ENCODE measurements at regions not wholly inside any gene's neighbourhood (a gene's known extent, or its start where the extent isn't known, plus 50 kb on each side); places are given as distances from the start of the nearest gene placed in this dataset.

GRCh38 chr5:2432076-2432920 lies 319.2 kb downstream of the IRX2 start:
- no peak for DNase-seq

- DNase-seq: no peak
Measured at GRCh38 chr5:2430606-2431005, 320.9 kb downstream of the IRX2 start.

- no peak for DNase-seq
Measured at GRCh38 chr5:2427983-2428382, 323.5 kb downstream of the IRX2 start.

GRCh38 chr5:2423634-2424033 lies 327.8 kb downstream of the IRX2 start:
- DNase-seq: no peak

GRCh38 chr5:2417301-2417700 lies 334.2 kb downstream of the IRX2 start:
- DNase-seq: no peak

- no peak for DNase-seq
Measured at GRCh38 chr5:2415678-2416077, 335.8 kb downstream of the IRX2 start.

GRCh38 chr5:2410451-2410850 lies 341.0 kb downstream of the IRX2 start:
- DNase-seq: no peak

GRCh38 chr5:2403296-2403695 lies 348.2 kb downstream of the IRX2 start:
- DNase-seq: no peak

- no peak for DNase-seq
Measured at GRCh38 chr5:2399804-2400203, 351.7 kb downstream of the IRX2 start.

- DNase-seq: no peak
Measured at GRCh38 chr5:2399096-2399495, 352.4 kb downstream of the IRX2 start.

GRCh38 chr5:2393556-2393955 lies 357.9 kb downstream of the IRX2 start:
- no peak for DNase-seq

GRCh38 chr5:2391566-2391965 lies 359.9 kb downstream of the IRX2 start:
- DNase-seq: no peak

GRCh38 chr5:2391021-2391420 lies 360.5 kb downstream of the IRX2 start:
- no peak for DNase-seq

- DNase-seq: no peak
Measured at GRCh38 chr5:2388571-2388970, 362.9 kb downstream of the IRX2 start.

- DNase-seq: no peak
Measured at GRCh38 chr5:2387634-2388325, 363.7 kb downstream of the IRX2 start.

GRCh38 chr5:2387250-2387633 lies 364.2 kb downstream of the IRX2 start:
- DNase-seq: no peak

GRCh38 chr5:2385818-2386217 lies 365.7 kb downstream of the IRX2 start:
- DNase-seq: no peak

- DNase-seq: no peak
Measured at GRCh38 chr5:2383698-2384065, 367.8 kb downstream of the IRX2 start.

- no peak for DNase-seq
Measured at GRCh38 chr5:2382776-2383697, 368.4 kb downstream of the IRX2 start.

- no peak for DNase-seq
Measured at GRCh38 chr5:2381861-2382260, 369.6 kb downstream of the IRX2 start.

- no peak for DNase-seq
Measured at GRCh38 chr5:2381070-2381469, 370.4 kb downstream of the IRX2 start.

GRCh38 chr5:2378976-2379375 lies 372.5 kb downstream of the IRX2 start:
- no peak for DNase-seq

GRCh38 chr5:2378108-2378507 lies 373.4 kb downstream of the IRX2 start:
- DNase-seq: no peak

Data from activated T-cell treated with anti-CD3 and anti-CD28 coated beads for 4 hours (primary cell).